ENCODE measurements at regions not wholly inside any gene's neighbourhood (a gene's known extent, or its start where the extent isn't known, plus 50 kb on each side); places are given as distances from the start of the nearest gene placed in this dataset.

GRCh38 chr2:6445156-6445555 lies 420.6 kb downstream of the CMPK2 start:
- TF ChIP-seq CTCF (conservative IDR thresholded peaks at IDR 0.05 in 1 of 2, IDR thresholded peaks at IDR 0.05 in 1 of 2; ENCODE audit: extremely low read depth in 1 of 2, insufficient read depth in 1 of 2, low read depth in 1 of 2, low read length in 2 of 2): no peak
- no peak for TF ChIP-seq EZH2 (IDR thresholded peaks at IDR 0.05; ENCODE audit: borderline replicate concordance, low read length)
